GM12878 (cell line): ENCODE measurements at regions not wholly inside any gene's neighbourhood (a gene's known extent, or its start where the extent isn't known, plus 50 kb on each side); places are given as distances from the start of the nearest gene placed in this dataset.

Experiments used
- ATAC-seq: fragments of 200-7000 bp; cut with Tn5 transposase; 3 replicates; pipeline ENCODE4 v1.9.1; 2020; ENCODE audit warnings: mild to moderate bottlenecking, moderate library complexity
- BruUV-seq: library from RNA; stranded (reverse); fragments of 400-500 nt; replicated peaks from 2 replicates; lab custom pipeline; 2021; lab: Mats Ljungman, UMichigan
- CTCF ChIA-PET: fragments of 300-600 bp; sonication (Branson Sonifier 250); formaldehyde crosslinking; extraction: SDS; loops from one replicate; lab custom pipeline; 2021; ENCODE audit warnings: inconsistent platforms; lab: Yijun Ruan, JAX
- POLR2A ChIA-PET: fragments of 350-600 bp; formaldehyde crosslinking; extraction: SDS; loops from one replicate; lab custom pipeline; 2021; ENCODE audit warnings: inconsistent platforms; lab: Charles Lee
- RAD21 ChIA-PET: fragments of 300-600 bp; sonication (Branson Sonifier 250); formaldehyde crosslinking; loops from one replicate; lab custom pipeline; 2023; ENCODE audit warnings: antibody characterized with exemption; ENCODE audit not compliant: unreplicated experiment; lab: Charles Lee
- SMC1A ChIA-PET: fragments of 300-600 bp; sonication (Branson Sonifier 250); formaldehyde crosslinking; loops from one replicate; lab custom pipeline; 2023; ENCODE audit not compliant: unreplicated experiment, uncharacterized antibody; lab: Charles Lee
- DNase-seq: peaks from one replicate; pipeline ENCODE4 v3.0.0-alpha.2; 2011; ENCODE audit warnings: low read depth, low spot score
- FAIRE-seq: peaks from 3 replicates; lab custom pipeline; 2011; peaks lifted over from hg19 to GRCh38; lab: Jason Lieb, UNC
- H2AFZ ChIP-seq: 2 replicates; pipeline ENCODE4 v1.6.0; 2011; ENCODE audit warnings: low read depth, low read length, control low read depth; ENCODE audit not compliant: control insufficient read depth
- H3K27ac ChIP-seq: 2 replicates; pipeline ENCODE4 v1.5.1; 2011; ENCODE audit warnings: control low read depth; ENCODE audit not compliant: control insufficient read depth, insufficient read depth
- H3K27me3 ChIP-seq, 2 experiments: replicated peaks in 1 of 2; 2 replicates each; pipeline versions ENCODE4 v1.6.0 to v1.6.1; 2011; ENCODE audit warnings: low read length in 1 of 2; ENCODE audit not compliant: control insufficient read depth in 2 of 2, insufficient read depth in 2 of 2
- H3K36me3 ChIP-seq, 2 experiments: 2 replicates each; pipeline ENCODE4 v1.5.1; 2011; ENCODE audit warnings: low read length in 1 of 2; ENCODE audit not compliant: control insufficient read depth in 2 of 2, insufficient read depth in 2 of 2
- H3K4me1 ChIP-seq: 2 replicates; pipeline ENCODE4 v1.6.1; 2011; ENCODE audit warnings: mild to moderate bottlenecking, low read length, moderate library complexity, mixed read lengths; ENCODE audit not compliant: control insufficient read depth, insufficient read depth
- H3K4me2 ChIP-seq: 2 replicates; pipeline ENCODE4 v1.6.0; 2011; ENCODE audit warnings: control low read depth; ENCODE audit not compliant: control insufficient read depth, insufficient read depth
- H3K4me3 ChIP-seq: fragments of 200-600 bp; sonication (generic); 2 replicates; pipeline ENCODE4 v1.5.1; 2016
- H3K79me2 ChIP-seq: 2 replicates; pipeline ENCODE4 v1.6.0; 2011; ENCODE audit warnings: low read length; ENCODE audit not compliant: control insufficient read depth, insufficient read depth
- H3K9ac ChIP-seq: 2 replicates; pipeline ENCODE4 v1.8.0; 2011; ENCODE audit warnings: low read length, control low read depth, mixed read lengths; ENCODE audit not compliant: control insufficient read depth, insufficient read depth
- H3K9me3 ChIP-seq: replicated peaks from 3 replicates; pipeline ENCODE4 v1.5.1; 2011; ENCODE audit warnings: mild to moderate bottlenecking, low read length; ENCODE audit not compliant: control insufficient read depth, insufficient read depth
- H4K20me1 ChIP-seq: 2 replicates; pipeline ENCODE4 v1.6.0; 2011; ENCODE audit not compliant: control insufficient read depth, insufficient read depth
- ASH2L ChIP-seq: fragments of 300-600, 200-600 bp; sonication (generic); IDR thresholded peaks from 2 replicates; pipeline ENCODE4 v1.6.1; 2017; ENCODE audit warnings: low read depth, mild to moderate bottlenecking, borderline replicate concordance
- BCL11A ChIP-seq: IDR thresholded peaks from 2 replicates; pipeline ENCODE4 v1.6.1; 2011; ENCODE audit warnings: low read depth, low read length
- CHD1 ChIP-seq: IDR thresholded peaks from 2 replicates; pipeline ENCODE4 v1.6.1; 2012; ENCODE audit warnings: low read depth, low read length, improper control_type of control experiment
- ESRRA ChIP-seq: IDR thresholded peaks from 2 replicates; pipeline ENCODE4 v1.6.1; 2012; ENCODE audit warnings: mild to moderate bottlenecking, low read length, improper control_type of control experiment
- EZH2 ChIP-seq: IDR thresholded peaks from 2 replicates; pipeline ENCODE4 v1.6.1; 2012; ENCODE audit warnings: low read depth, mild to moderate bottlenecking, control low read depth, inconsistent platforms, low read length, borderline replicate concordance; ENCODE audit not compliant: control insufficient read depth
- FOS ChIP-seq: IDR thresholded peaks from 3 replicates; pipeline ENCODE4 v1.6.1; 2011; ENCODE audit warnings: borderline replicate concordance; ENCODE audit not compliant: insufficient read length; ENCODE audit errors: extremely low read depth
- MTA2 ChIP-seq: fragments of 450-650 bp; IDR thresholded peaks from 2 replicates; pipeline ENCODE4 v1.6.1; 2016; ENCODE audit warnings: low read depth, mild to moderate bottlenecking, moderate library complexity
- NFXL1 ChIP-seq: fragments of 450-650 bp; IDR thresholded peaks from 2 replicates; pipeline ENCODE4 v1.6.1; 2017; ENCODE audit warnings: antibody characterized with exemption, mild to moderate bottlenecking, borderline replicate concordance
- PAX8 ChIP-seq: fragments of 450-650 bp; IDR thresholded peaks from 2 replicates; pipeline ENCODE4 v1.6.1; 2017; ENCODE audit warnings: mild to moderate bottlenecking, moderate library complexity
- POLR2A ChIP-seq: IDR thresholded peaks from 2 replicates; pipeline ENCODE4 v1.6.1; 2011; ENCODE audit warnings: low read depth, mild to moderate bottlenecking, low read length
- RAD51 ChIP-seq: fragments of 450-650 bp; IDR thresholded peaks from 2 replicates; pipeline ENCODE4 v1.6.1; 2016; ENCODE audit warnings: moderate library complexity, mild to moderate bottlenecking, inconsistent platforms
- RBBP5 ChIP-seq: fragments of 200-600 bp; sonication (generic); conservative IDR thresholded peaks from 2 replicates; pipeline ENCODE4 v1.6.1; 2016
- RFX5 ChIP-seq: IDR thresholded peaks from 2 replicates; pipeline ENCODE4 v1.6.1; 2011; ENCODE audit warnings: low read depth, low read length, improper control_type of control experiment
- SIN3A ChIP-seq: IDR thresholded peaks from 2 replicates; pipeline ENCODE4 v1.6.1; 2012; ENCODE audit warnings: low read depth, low read length, improper control_type of control experiment
- TCF12 ChIP-seq: IDR thresholded peaks from 2 replicates; pipeline ENCODE4 v1.6.1; 2011; ENCODE audit warnings: low read depth, mild to moderate bottlenecking, low read length
- ZNF24 ChIP-seq: fragments of 450-650 bp; IDR thresholded peaks from 2 replicates; pipeline ENCODE4 v1.6.1; 2017; ENCODE audit warnings: antibody characterized with exemption, mild to moderate bottlenecking
- ZSCAN29 ChIP-seq: fragments of 450-650 bp; IDR thresholded peaks from 2 replicates; pipeline ENCODE4 v1.6.1; 2017; ENCODE audit warnings: mild to moderate bottlenecking, moderate library complexity
- WGBS: methylation state at CpG from one replicate; pipeline ENCODE4 v1.1.6; 2016; ENCODE audit warnings: low lambda C conversion rate; ENCODE audit not compliant: insufficient replicate concordance, insufficient coverage; ENCODE audit errors: missing lambda C conversion rate; 5-methylcytosine and 5-hydroxymethylcytosine counted together
- in situ Hi-C: fragments of 300-500 bp; cut with MboI; formaldehyde crosslinking; loops from 9 replicates; pipeline ENCODE4 v1.14.3; 2018; ENCODE audit warnings: mixed read lengths
- intact Hi-C: fragments of 100-400 bp; cut with micrococcal nuclease; formaldehyde crosslinking; loops from one replicate; pipeline ENCODE4 v1.14.2; 2022; ENCODE audit not compliant: unreplicated experiment
- TF ChIP-seq, protein P1 (sequence below): fragments of 450-650 bp; IDR thresholded peaks from 2 replicates; pipeline ENCODE4 v1.6.1; 2017; ENCODE audit warnings: low read depth, mild to moderate bottlenecking, moderate library complexity
- TF ChIP-seq, protein P2 (sequence below): fragments of 450-650 bp; formaldehyde crosslinking; IDR thresholded peaks from 2 replicates; pipeline ENCODE4 v1.5.0; 2022; ENCODE audit warnings: mild to moderate bottlenecking, missing genetic modification characterization
- TF ChIP-seq, protein P3 (sequence below): IDR thresholded peaks from 2 replicates; pipeline ENCODE4 v1.6.1; 2011; ENCODE audit warnings: borderline replicate concordance, low read depth, mild to moderate bottlenecking, moderate library complexity, low read length; ENCODE audit not compliant: insufficient read depth, poor library complexity, severe bottlenecking

DNA sequence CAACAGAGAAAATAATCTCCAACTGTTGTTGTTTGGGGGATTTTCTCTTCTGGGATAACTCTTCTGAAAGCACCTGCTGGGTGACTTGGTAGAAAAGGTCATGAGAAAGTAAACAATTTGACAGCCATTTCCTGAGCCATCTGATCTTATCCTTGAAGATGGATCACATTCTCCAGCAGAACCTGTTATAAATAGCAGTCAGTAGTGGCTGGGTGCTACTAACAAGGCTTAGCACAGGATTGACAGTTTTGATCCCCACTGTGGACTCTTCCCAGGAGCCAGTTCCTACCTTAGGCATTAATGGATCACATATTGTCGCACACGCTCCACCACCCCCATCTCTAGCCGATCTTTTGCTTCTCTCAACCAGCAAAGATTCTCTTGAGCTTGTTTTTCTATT lies 220.2 kb downstream of the PLK2 start:
- RAD21 ChIA-PET: no interaction called here

More for the DNA sequence above, 220.2 kb downstream of the PLK2 start:
- Histone ChIP-seq H3K4me3 (no peak overlapping the region), H3K79me2 (no peaks in the 10 kb centered on the region), H2AFZ (no peak overlapping the region), H3K27ac (no peak overlapping the region), H4K20me1 (no peaks in the 10 kb centered on the region), H3K27me3 (no peaks in the 10 kb centered on the region), H3K9ac (no peak overlapping the region), H3K4me1 (no peaks in the 10 kb centered on the region), H3K4me2 (no peak overlapping the region), H3K9me3 (no peaks in the 10 kb centered on the region), H3K36me3 (no peaks in the 10 kb centered on the region)
- ATAC-seq (no peak), FAIRE-seq (no peak), DNase-seq (no peak)
- in situ Hi-C loops (no loop called here), intact Hi-C loops (no loop called here)
- TF ChIP-seq CHD1 (no peak), ZSCAN29 (no peak), ZNF24 (no peak), BCL11A (no peak), SIN3A (no peak), ESRRA (no peak), PAX8 (no peak), ASH2L (no peak), RFX5 (no peak), FOS (no peak), POLR2A (no peak), NFXL1 (no peak), RBBP5 (no peak), TCF12 (no peak), RAD51 (no peak), EZH2 (no peak), MTA2 (no peak)
- TF ChIP-seq, protein P1, sequence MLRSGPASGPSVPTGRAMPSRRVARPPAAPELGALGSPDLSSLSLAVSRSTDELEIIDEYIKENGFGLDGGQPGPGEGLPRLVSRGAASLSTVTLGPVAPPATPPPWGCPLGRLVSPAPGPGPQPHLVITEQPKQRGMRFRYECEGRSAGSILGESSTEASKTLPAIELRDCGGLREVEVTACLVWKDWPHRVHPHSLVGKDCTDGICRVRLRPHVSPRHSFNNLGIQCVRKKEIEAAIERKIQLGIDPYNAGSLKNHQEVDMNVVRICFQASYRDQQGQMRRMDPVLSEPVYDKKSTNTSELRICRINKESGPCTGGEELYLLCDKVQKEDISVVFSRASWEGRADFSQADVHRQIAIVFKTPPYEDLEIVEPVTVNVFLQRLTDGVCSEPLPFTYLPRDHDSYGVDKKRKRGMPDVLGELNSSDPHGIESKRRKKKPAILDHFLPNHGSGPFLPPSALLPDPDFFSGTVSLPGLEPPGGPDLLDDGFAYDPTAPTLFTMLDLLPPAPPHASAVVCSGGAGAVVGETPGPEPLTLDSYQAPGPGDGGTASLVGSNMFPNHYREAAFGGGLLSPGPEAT: no peak
- TF ChIP-seq, protein P2, sequence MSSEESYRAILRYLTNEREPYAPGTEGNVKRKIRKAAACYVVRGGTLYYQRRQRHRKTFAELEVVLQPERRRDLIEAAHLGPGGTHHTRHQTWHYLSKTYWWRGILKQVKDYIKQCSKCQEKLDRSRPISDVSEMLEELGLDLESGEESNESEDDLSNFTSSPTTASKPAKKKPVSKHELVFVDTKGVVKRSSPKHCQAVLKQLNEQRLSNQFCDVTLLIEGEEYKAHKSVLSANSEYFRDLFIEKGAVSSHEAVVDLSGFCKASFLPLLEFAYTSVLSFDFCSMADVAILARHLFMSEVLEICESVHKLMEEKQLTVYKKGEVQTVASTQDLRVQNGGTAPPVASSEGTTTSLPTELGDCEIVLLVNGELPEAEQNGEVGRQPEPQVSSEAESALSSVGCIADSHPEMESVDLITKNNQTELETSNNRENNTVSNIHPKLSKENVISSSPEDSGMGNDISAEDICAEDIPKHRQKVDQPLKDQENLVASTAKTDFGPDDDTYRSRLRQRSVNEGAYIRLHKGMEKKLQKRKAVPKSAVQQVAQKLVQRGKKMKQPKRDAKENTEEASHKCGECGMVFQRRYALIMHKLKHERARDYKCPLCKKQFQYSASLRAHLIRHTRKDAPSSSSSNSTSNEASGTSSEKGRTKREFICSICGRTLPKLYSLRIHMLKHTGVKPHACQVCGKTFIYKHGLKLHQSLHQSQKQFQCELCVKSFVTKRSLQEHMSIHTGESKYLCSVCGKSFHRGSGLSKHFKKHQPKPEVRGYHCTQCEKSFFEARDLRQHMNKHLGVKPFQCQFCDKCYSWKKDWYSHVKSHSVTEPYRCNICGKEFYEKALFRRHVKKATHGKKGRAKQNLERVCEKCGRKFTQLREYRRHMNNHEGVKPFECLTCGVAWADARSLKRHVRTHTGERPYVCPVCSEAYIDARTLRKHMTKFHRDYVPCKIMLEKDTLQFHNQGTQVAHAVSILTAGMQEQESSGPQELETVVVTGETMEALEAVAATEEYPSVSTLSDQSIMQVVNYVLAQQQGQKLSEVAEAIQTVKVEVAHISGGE: no peak
- TF ChIP-seq, protein P3, sequence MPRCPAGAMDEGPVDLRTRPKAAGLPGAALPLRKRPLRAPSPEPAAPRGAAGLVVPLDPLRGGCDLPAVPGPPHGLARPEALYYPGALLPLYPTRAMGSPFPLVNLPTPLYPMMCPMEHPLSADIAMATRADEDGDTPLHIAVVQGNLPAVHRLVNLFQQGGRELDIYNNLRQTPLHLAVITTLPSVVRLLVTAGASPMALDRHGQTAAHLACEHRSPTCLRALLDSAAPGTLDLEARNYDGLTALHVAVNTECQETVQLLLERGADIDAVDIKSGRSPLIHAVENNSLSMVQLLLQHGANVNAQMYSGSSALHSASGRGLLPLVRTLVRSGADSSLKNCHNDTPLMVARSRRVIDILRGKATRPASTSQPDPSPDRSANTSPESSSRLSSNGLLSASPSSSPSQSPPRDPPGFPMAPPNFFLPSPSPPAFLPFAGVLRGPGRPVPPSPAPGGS: no peak
- CTCF ChIA-PET: interaction anchor here (0.6 kb wide), 1 partner anchor 50 kb away, joined by 3 read pairs; no protein-coding TSS in a partner anchor
- WGBS: 87% methylated on average over 3 of the region's 3 CpGs
- SMC1A ChIA-PET: interaction anchor here (1.5 kb wide), 1 partner anchor 12 kb away, joined by 4 read pairs; no protein-coding TSS in a partner anchor
- POLR2A ChIA-PET: no interaction called here
- BruUV-seq: no TSS peak
